Smooth muscle cell (in vitro differentiated cells): ENCODE measurements at regions not wholly inside any gene's neighbourhood (a gene's known extent, or its start where the extent isn't known, plus 50 kb on each side); places are given as distances from the start of the nearest gene placed in this dataset.

ENCODE experiments used
- DNase-seq: peaks from one replicate; lab custom pipeline; 2025; ENCODE audit not compliant: unreplicated experiment; lab: John Stamatoyannopoulos, UW
- H2AFZ ChIP-seq: fragments of 200-600 bp; sonication (generic); 2 replicates; pipeline ENCODE4 v1.6.0; 2016; ENCODE audit warnings: antibody characterized with exemption, low read depth, mild to moderate bottlenecking
- H3F3A ChIP-seq: fragments of 200-600 bp; sonication (generic); 2 replicates; pipeline ENCODE4 v1.6.0; 2017; ENCODE audit warnings: antibody characterized with exemption, low read depth
- H3K27ac ChIP-seq: fragments of 200-600 bp; sonication (generic); 2 replicates; pipeline ENCODE4 v1.5.1; 2016; ENCODE audit warnings: low read depth, mild to moderate bottlenecking
- H3K27me3 ChIP-seq: fragments of 200-600 bp; sonication (generic); 2 replicates; pipeline ENCODE4 v1.6.1; 2016; ENCODE audit warnings: low read depth, mild to moderate bottlenecking
- H3K36me3 ChIP-seq: fragments of 200-600 bp; sonication (generic); 2 replicates; pipeline ENCODE4 v1.5.1; 2016; ENCODE audit warnings: low read depth
- H3K4me1 ChIP-seq: fragments of 200-600 bp; sonication (generic); 2 replicates; pipeline ENCODE4 v1.5.1; 2016; ENCODE audit warnings: low read depth
- H3K4me2 ChIP-seq: fragments of 200-600 bp; sonication (generic); 2 replicates; pipeline ENCODE4 v1.6.0; 2016; ENCODE audit warnings: mild to moderate bottlenecking
- H3K4me3 ChIP-seq: fragments of 200-600 bp; sonication (generic); 2 replicates; pipeline ENCODE4 v1.5.1; 2016; ENCODE audit warnings: mild to moderate bottlenecking
- H3K79me2 ChIP-seq: fragments of 200-600 bp; sonication (generic); 2 replicates; pipeline ENCODE4 v1.6.0; 2016; ENCODE audit warnings: low read depth, mild to moderate bottlenecking
- H3K9ac ChIP-seq: fragments of 200-600 bp; sonication (generic); 2 replicates; pipeline ENCODE4 v1.6.0; 2016; ENCODE audit warnings: low read depth
- H3K9me3 ChIP-seq: fragments of 200-600 bp; sonication (generic); replicated peaks from 2 replicates; pipeline ENCODE4 v1.5.1; 2016; ENCODE audit warnings: low read depth
- H4K20me1 ChIP-seq: fragments of 200-600 bp; sonication (generic); 2 replicates; pipeline ENCODE4 v1.6.0; 2016; ENCODE audit warnings: low read depth
- CTCF ChIP-seq: fragments of 200-600 bp; sonication (generic); IDR thresholded peaks from 2 replicates; pipeline ENCODE4 v1.5.1; 2017; ENCODE audit warnings: borderline replicate concordance, mild to moderate bottlenecking, antibody characterized with exemption; ENCODE audit not compliant: insufficient read depth, poor library complexity, severe bottlenecking
- WGBS: methylation state at CpG from one replicate; pipeline ENCODE4 v1.1.7; 2016; ENCODE audit warnings: low lambda C conversion rate; 5-methylcytosine and 5-hydroxymethylcytosine counted together

DNA sequence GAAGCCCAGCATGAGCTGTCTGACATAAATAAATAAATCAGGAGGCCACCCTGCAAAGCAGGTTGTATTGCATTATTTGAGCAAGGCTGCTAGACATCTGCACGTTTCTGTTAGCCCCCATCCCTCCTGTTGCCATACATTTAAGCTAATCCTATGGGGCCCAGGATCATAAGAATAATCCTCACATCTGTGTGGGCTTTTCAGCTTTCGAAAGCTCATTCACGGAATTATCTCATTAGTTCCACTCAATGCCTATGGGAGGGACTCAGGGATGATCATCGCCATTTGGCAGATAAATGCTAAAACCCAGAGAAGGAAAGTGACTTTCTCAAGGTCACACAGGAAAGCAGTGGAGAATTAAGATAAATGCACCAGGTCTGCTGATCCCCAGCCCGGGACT, 123.4 kb downstream of the TLE3 start:
- no peaks in the 10 kb centered on the region for H3K36me3 ChIP-seq
- 67% methylated on average over 5 of the region's 5 CpGs for WGBS
- DNase-seq, result no peak

DNA sequence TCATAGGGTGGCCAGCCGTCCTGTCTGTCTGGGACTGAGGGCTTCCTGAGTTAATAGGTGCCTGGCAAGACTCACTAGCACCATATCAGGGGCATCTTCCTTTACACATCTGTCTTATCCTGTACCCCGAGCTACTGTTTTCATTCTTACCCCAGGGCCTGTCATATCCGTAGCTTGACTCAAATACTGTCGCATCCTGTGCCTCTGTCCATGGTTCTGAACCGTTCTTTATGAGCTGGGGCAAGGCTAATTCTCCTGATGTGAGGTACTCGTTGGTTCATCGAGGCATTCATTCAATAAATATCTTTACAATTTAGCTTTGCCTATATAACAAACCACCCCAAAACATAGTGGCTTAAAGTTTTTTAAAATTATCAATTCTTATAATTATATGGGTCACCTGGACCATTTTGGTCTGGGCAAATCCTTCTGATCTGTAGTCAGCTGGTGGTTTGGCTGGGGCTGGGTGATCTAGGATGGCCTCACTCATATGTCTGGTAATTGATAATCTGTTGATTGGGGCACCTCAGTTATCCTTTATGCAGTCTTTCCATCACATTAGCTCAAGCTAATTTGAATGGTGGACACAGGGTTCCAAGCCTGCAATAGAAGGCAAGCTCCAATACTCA, 121.2 kb downstream of the TLE3 start:
- WGBS, result 36% methylated on average over 7 of the region's 7 CpGs
- peak; percentile 6 for DNase-seq

More for the DNA sequence above, 123.4 kb downstream of the TLE3 start:
- Histone ChIP-seq H3K27me3 (peaks cover 5% of the 10 kb centered on the region), H3K79me2 (no peaks in the 10 kb centered on the region), H3K4me2 (no peak overlapping the region), H3K9ac (no peak overlapping the region), H3K4me1 (no peaks in the 10 kb centered on the region), H3F3A (no peaks in the 10 kb centered on the region), H3K27ac (no peak overlapping the region), H3K4me3 (no peak overlapping the region), H3K9me3 (no peaks in the 10 kb centered on the region), H2AFZ (no peak overlapping the region), H4K20me1 (no peaks in the 10 kb centered on the region)
- TF ChIP-seq CTCF, result no peak

GRCh38 chr15:69978603-69979002, 119.1 kb downstream of the TLE3 start:
- Histone ChIP-seq H3K27ac (no peak overlapping the region), H3K27me3 (peaks cover 7% of the 10 kb centered on the region), H3K4me3 (no peak overlapping the region), H2AFZ (no peak overlapping the region), H3K9me3 (no peaks in the 10 kb centered on the region), H4K20me1 (no peaks in the 10 kb centered on the region), H3K79me2 (no peaks in the 10 kb centered on the region), H3K4me2 (no peak overlapping the region), H3K4me1 (no peaks in the 10 kb centered on the region), H3K36me3 (no peaks in the 10 kb centered on the region), H3K9ac (no peak overlapping the region), H3F3A (no peaks in the 10 kb centered on the region)
- TF ChIP-seq CTCF, result no peak
- DNase-seq, result no peak
- WGBS, result 86% methylated on average over 7 of the region's 7 CpGs

More for the DNA sequence above, 121.2 kb downstream of the TLE3 start:
- no peak for TF ChIP-seq CTCF
- no peak overlapping the region for H3K4me2 ChIP-seq
- no peak overlapping the region for H2AFZ ChIP-seq
- H3K79me2 ChIP-seq, result no peaks in the 10 kb centered on the region
- no peak overlapping the region for H3K4me3 ChIP-seq
- no peaks in the 10 kb centered on the region for H3K9me3 ChIP-seq
- no peaks in the 10 kb centered on the region for H3K4me1 ChIP-seq
- H3K27me3 ChIP-seq, result no peaks in the 10 kb centered on the region
- H3K27ac ChIP-seq, result no peak overlapping the region
- H4K20me1 ChIP-seq, result no peaks in the 10 kb centered on the region
- H3K36me3 ChIP-seq, result no peaks in the 10 kb centered on the region
- H3K9ac ChIP-seq, result no peak overlapping the region
- no peaks in the 10 kb centered on the region for H3F3A ChIP-seq

DNA sequence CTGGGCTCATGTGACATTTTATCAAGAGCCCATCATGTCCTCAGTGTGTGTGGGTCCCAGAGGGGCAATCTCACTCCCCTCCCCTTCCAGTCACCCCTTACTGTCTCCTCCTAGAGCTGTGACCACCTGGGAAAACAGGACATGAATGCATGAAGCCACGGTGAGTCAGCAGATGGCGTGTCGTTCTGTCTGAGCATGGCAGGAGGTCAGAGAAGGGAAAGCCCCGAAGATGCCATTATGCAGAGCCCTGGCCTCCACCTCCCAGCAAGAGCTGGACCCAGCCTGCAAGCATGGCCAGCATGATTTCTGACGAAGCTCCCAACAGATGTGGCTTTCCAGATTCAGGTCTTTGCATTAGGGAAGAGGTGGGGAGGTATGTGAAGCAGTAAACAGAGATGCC, 118.5 kb downstream of the TLE3 start:
- no peaks in the 10 kb centered on the region for H3K79me2 ChIP-seq
- H3K27me3 ChIP-seq, result peaks cover 7% of the 10 kb centered on the region
- H3K4me3 ChIP-seq, result no peak overlapping the region
- H4K20me1 ChIP-seq, result no peaks in the 10 kb centered on the region
- no peak overlapping the region for H3K27ac ChIP-seq
- no peak for TF ChIP-seq CTCF
- no peak for DNase-seq
- H2AFZ ChIP-seq, result no peak overlapping the region
- WGBS, result 42% methylated on average over 5 of the region's 5 CpGs
- H3F3A ChIP-seq, result no peaks in the 10 kb centered on the region
- H3K36me3 ChIP-seq, result no peaks in the 10 kb centered on the region
- no peaks in the 10 kb centered on the region for H3K4me1 ChIP-seq
- no peaks in the 10 kb centered on the region for H3K9me3 ChIP-seq
- H3K9ac ChIP-seq, result no peak overlapping the region
- no peak overlapping the region for H3K4me2 ChIP-seq
